ENCODE measurements at regions not wholly inside any gene's neighbourhood (a gene's known extent, or its start where the extent isn't known, plus 50 kb on each side); places are given as distances from the start of the nearest gene placed in this dataset.

DNA sequence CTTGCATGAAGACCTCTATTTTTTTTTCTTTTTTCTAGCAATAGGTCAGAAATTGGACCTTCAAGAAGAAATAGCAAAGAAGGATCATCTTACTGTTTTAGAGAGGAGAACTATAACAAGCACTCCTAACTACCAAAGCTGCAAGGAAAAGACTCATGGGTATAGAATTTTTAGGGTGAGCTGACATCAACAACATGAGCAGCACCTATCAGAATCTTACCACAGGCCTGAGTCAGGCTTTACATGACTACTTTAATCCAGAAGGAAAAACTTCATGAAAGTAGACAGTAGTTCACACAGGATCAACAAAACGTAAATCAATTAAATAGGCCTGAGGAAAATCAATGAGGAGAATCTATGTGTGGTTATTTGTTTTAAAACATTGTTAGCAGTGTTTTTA, 130.5 kb downstream of the FAM76B start:
- in situ Hi-C loops (cut with HindIII; ENCODE audit: low sequenced_read_pairs), result no loop called here
- no peak overlapping the region for H3K4me3 ChIP-seq (ENCODE audit: low read depth, low read length)
- DNase-seq (ENCODE audit: low read depth), result no peak
- TF ChIP-seq, protein P1, sequence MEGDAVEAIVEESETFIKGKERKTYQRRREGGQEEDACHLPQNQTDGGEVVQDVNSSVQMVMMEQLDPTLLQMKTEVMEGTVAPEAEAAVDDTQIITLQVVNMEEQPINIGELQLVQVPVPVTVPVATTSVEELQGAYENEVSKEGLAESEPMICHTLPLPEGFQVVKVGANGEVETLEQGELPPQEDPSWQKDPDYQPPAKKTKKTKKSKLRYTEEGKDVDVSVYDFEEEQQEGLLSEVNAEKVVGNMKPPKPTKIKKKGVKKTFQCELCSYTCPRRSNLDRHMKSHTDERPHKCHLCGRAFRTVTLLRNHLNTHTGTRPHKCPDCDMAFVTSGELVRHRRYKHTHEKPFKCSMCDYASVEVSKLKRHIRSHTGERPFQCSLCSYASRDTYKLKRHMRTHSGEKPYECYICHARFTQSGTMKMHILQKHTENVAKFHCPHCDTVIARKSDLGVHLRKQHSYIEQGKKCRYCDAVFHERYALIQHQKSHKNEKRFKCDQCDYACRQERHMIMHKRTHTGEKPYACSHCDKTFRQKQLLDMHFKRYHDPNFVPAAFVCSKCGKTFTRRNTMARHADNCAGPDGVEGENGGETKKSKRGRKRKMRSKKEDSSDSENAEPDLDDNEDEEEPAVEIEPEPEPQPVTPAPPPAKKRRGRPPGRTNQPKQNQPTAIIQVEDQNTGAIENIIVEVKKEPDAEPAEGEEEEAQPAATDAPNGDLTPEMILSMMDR (IDR thresholded peaks at IDR 0.05; ENCODE audit: low read depth, low read length, missing control alignments), result no peak

DNA sequence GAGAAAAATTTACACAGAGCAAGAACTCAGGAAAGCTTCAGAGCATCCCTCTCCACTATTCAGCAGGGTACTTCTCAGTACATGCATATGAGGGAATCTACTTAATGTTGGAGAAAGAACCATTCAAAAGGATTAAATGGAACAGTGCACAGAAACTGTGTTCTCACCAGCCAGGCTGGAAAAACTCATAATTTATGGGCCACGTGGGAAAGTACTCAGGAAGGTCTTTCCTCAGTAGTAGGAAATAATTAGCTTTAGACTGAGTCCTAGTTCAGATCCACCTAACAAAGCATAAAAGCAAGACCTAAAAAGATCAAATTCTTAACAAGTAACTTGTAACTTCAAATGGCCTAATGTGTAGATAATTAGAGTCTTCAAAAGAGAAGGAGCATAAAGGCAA, 134.0 kb downstream of the FAM76B start:
- H3K4me3 ChIP-seq (ENCODE audit: low read depth, low read length), result no peak overlapping the region
- TF ChIP-seq, protein P1 (IDR thresholded peaks at IDR 0.05; ENCODE audit: low read depth, low read length, missing control alignments), result no peak
- DNase-seq (ENCODE audit: low read depth), result no peak
- in situ Hi-C loops (cut with HindIII; ENCODE audit: low sequenced_read_pairs), result no loop called here

DNA sequence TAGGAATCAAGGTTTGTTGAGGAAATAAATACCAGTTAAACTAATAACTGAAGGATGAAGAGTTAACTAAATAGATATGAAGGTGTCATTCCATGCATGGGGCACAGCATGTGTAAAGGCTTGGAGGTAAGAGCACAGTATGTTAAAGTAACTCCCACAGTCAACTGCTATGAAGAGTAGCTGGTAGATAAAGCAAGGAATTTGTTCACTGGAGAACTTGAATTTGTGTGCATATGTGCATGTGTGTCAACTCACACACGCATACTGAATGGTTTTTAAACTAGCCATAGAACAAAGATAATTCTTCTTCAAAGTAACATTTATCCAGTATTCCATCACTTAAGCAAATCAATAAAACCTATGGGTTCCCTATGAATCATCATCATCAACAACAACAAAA, 135.9 kb downstream of the FAM76B start:
- H3K4me3 ChIP-seq (ENCODE audit: low read depth, low read length), result no peak overlapping the region
- TF ChIP-seq, protein P1 (IDR thresholded peaks at IDR 0.05; ENCODE audit: low read depth, low read length, missing control alignments), result no peak
- no peak for DNase-seq (ENCODE audit: low read depth)
- in situ Hi-C loops (cut with HindIII; ENCODE audit: low sequenced_read_pairs), result no loop called here

DNA sequence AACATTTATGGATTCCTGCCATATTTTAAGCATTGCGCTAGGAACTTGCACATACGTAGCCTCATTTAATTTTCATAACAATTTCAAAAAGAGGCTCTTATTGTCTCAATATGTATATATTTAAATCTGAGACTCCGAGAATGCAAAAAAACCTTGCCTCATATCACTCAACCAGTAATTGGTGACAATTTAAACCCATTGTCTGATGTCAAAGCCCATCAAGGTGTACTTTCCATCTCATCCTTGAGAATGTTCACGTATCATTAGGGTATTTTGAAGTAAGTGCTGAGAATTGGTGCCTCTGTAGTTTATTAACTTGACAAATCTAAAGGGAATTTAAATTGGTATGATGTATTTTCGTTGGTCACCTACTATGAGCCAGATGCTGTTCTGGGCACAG, 136.5 kb downstream of the FAM76B start:
- DNase-seq (ENCODE audit: low read depth), result no peak
- in situ Hi-C loops (cut with HindIII; ENCODE audit: low sequenced_read_pairs), result no loop called here
- no peak overlapping the region for H3K4me3 ChIP-seq (ENCODE audit: low read depth, low read length)
- TF ChIP-seq, protein P1 (IDR thresholded peaks at IDR 0.05; ENCODE audit: low read depth, low read length, missing control alignments), result no peak

DNA sequence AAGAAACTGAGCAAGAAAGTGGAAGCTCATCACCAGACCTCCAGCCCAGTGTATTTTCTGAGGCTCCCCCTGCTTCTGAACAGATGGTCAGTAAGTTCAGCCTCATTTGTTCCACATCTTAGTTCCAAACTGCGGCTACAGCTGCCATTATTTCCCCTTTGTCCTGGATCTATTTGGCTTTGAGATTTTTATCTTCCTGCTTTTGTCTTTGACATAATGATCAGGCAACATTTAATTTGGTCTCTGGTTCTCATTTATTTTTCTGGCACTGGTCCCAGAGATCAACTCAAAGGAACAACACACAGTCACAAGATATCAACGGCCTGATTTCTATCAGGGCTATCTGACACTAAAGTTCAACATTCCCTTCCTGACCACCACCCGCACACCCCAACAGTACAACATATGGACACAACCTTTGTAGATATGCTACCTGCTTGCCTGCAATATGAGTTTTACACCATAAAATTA, 137.5 kb downstream of the FAM76B start:
- TF ChIP-seq, protein P1 (IDR thresholded peaks at IDR 0.05; ENCODE audit: low read depth, low read length, missing control alignments), result no peak
- H3K4me3 ChIP-seq (ENCODE audit: low read depth, low read length), result no peak overlapping the region
- no peak for DNase-seq (ENCODE audit: low read depth)
- in situ Hi-C loops (cut with HindIII; ENCODE audit: low sequenced_read_pairs), result no loop called here

DNA sequence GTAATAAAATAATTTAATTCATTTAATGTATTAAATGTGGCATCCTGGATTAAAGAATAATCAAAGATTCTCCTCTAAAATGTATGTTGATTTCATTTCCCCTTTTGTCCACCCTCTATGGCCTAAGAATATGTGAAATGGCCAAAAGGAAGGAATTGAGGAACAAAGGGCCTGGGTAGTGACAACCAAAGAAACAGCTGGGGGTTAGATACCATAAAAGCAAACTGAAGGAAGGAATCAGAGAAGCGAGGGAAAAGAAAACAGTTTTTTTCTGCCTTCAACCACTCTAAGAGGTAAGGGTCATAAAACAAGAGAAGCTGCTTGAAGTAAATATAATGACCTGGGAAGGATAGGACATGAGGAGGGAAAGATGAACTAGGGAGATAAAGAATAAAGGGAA, 139.3 kb downstream of the FAM76B start:
- no peak overlapping the region for H3K4me3 ChIP-seq (ENCODE audit: low read depth, low read length)
- in situ Hi-C loops (cut with HindIII; ENCODE audit: low sequenced_read_pairs), result no loop called here
- TF ChIP-seq, protein P1 (IDR thresholded peaks at IDR 0.05; ENCODE audit: low read depth, low read length, missing control alignments), result no peak
- DNase-seq (ENCODE audit: low read depth), result no peak

DNA sequence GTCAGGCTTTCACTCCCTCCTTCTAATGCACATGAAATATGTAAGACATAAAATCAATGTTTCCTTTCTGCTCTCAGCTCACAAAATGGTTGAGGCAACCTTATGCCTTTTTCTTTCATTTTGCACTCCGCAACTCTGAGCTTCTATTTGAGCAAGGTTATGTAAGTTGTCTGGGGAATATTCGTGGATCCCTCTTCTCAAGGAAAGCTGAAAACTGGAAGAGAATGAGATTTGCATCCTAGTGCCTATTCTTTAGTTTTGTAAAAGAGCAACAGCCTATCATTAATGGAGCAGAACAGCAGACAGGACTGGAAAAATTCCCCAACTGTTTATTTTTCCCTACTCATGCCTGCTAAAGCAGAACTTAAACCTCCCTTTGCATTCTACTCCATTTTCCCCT, 141.7 kb downstream of the FAM76B start:
- DNase-seq (ENCODE audit: low read depth), result no peak
- TF ChIP-seq, protein P1 (IDR thresholded peaks at IDR 0.05; ENCODE audit: low read depth, low read length, missing control alignments), result no peak
- no peak overlapping the region for H3K4me3 ChIP-seq (ENCODE audit: low read depth, low read length)
- in situ Hi-C loops (cut with HindIII; ENCODE audit: low sequenced_read_pairs), result no loop called here
